ENCODE measurements at regions not wholly inside any gene's neighbourhood (a gene's known extent, or its start where the extent isn't known, plus 50 kb on each side); places are given as distances from the start of the nearest gene placed in this dataset.

DNA sequence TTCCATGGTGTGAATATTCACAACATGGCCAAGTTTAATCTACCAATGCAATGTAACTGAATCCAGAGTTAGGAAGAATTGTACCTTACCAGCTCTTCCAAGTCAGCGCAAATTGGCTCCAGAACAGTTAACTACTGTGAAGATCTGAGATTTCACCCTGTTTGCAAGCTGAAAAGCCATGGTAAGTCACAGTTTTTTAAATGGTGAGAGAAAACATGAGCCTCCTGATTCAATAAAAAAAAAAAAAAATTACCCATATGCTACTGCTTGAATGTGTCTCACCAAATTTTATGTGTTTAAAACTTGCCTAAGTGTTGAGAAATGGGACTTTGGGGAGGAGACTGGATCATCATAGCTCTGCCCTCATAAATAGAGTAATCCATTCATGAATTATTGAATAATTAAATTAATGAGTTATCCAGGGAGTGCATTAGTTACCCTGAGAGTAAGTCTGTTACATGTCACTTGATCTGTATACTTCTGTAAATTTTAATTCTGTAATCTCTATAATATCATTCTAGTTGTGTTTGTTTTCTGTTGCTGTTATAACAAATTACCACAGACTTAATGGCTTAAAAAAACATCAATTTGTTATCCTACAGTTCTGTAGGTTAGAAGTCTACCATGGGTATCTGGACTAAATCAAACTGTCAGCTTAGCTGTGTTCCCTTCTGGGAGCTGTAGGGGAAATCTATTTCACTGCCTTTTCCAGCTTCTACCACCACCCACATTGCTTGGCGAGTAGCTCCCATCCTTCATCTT lies 1355.9 kb downstream of the GRIK2 start:
- TF ChIP-seq GATA3 (IDR thresholded peaks at IDR 0.05; ENCODE audit: low read depth, low read length) (no peak), GATA2 (IDR thresholded peaks at IDR 0.05; ENCODE audit: low read depth, low read length) (0 out of 2 replicates have a peak, but pooled peaks have one; percentile 21)

GRCh38 chr6:102746941-102747340 lies 1353.4 kb downstream of the GRIK2 start:
- TF ChIP-seq GATA2 (IDR thresholded peaks at IDR 0.05; ENCODE audit: low read depth, low read length): no peak

GRCh38 chr6:102742754-102743356 lies 1349.3 kb downstream of the GRIK2 start:
- TF ChIP-seq GATA2 (IDR thresholded peaks at IDR 0.05; ENCODE audit: low read depth, low read length) (no peak), GATA3 (IDR thresholded peaks at IDR 0.05; ENCODE audit: low read depth, low read length) (no peak)

GRCh38 chr6:102742028-102742427 lies 1348.5 kb downstream of the GRIK2 start:
- TF ChIP-seq GATA2 (IDR thresholded peaks at IDR 0.05; ENCODE audit: low read depth, low read length) (no peak), GATA3 (IDR thresholded peaks at IDR 0.05; ENCODE audit: low read depth, low read length) (no peak)

DNA sequence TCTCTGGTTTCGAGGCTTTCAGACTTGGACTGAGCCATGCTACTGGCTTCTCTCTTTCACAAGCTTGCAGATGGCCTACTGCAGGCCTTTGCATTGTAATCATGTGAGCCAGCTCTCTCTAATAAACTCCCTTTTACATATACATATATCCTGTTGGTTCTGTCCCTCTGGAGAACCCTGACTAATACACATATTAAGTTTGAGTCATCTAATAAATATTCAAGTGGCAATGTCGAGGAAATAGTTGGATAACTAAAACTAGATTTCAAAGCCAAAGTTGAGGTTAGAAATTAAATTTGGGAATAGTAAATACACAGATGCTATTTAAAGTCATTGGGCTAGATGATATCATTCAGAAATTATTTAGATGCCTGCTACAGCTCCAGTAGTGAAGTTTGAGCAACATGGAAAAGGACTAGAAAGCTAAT lies 1343.4 kb downstream of the GRIK2 start:
- no peak for TF ChIP-seq GATA3 (IDR thresholded peaks at IDR 0.05; ENCODE audit: low read depth, low read length)
- TF ChIP-seq GATA2 (IDR thresholded peaks at IDR 0.05; ENCODE audit: low read depth, low read length): no peak

DNA sequence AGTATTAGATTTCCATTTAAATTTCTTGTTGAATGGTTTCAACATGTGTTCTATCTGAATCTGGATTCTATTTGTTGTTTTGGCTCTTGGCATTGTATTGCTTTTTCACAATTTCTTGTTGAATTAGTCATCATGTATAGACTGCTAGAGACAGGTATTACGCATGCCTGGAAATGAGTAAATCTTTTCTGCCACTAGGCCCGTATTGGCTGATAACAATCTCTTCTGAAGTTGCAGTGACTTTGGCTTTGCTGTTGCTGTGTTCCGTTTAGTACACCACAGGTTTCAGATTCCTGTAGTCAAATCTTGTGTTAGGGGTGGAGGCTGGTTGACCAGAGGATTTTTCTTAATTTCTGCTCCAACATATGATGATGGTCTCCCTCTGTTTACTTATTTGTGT lies 1339.4 kb downstream of the GRIK2 start:
- TF ChIP-seq GATA3 (IDR thresholded peaks at IDR 0.05; ENCODE audit: low read depth, low read length) (no peak), GATA2 (IDR thresholded peaks at IDR 0.05; ENCODE audit: low read depth, low read length) (peak; percentile 51; the same call in 1 of the 2 replicates)

DNA sequence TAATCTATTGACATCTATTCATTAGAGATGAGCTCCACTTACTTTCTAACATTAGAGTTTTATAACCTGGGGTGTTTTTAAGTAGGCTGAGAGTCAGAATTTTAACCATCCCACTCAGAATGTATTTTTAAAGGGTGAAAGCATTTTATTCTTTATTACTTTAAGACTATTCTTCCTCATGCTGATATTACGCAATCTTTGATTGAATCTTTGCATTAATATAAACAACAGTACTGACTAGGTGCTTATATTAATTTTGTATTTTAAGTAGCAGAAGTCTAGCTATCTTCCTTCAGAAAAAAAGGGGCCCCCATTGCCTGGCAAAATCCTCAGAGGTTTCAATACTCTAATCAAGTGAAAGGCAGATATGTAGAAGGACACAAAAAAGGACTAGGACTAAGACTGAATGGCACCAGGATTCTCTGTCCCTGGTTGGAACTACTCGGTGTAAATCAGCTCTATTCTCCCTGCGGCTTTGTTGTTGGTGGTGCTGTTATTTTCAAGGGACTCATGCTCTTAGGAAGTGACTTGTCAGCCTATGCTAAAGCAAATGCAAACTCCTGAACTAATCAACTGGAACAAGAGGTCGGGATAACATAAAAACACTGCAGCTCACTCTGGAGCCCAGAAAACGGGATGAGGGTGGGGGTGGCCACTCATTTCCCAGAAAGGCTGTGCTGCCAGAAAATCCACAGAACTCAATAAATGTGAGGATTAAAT lies 1324.4 kb downstream of the GRIK2 start:
- TF ChIP-seq GATA2 (IDR thresholded peaks at IDR 0.05; ENCODE audit: low read depth, low read length): no peak
- no peak for TF ChIP-seq GATA3 (IDR thresholded peaks at IDR 0.05; ENCODE audit: low read depth, low read length)

DNA sequence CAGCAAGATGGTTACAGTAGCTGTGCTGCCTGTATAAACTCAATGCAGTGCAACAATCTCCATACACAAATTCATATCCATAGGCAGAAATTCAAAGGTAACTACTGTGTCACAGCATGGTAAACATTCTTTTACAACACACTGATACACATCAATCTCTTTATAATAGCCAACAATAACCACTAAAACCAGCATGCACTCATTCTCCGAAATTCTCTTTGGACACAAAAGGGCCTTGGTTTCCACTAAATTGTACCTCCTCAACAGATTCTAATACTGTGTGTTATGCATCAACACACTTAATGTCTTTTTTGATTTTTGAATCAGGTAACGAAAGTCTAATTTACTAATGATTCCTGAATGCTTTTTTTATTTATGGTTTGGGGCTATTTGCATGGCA lies 1323.7 kb downstream of the GRIK2 start:
- TF ChIP-seq GATA2 (IDR thresholded peaks at IDR 0.05; ENCODE audit: low read depth, low read length): no peak
- TF ChIP-seq GATA3 (IDR thresholded peaks at IDR 0.05; ENCODE audit: low read depth, low read length): no peak

DNA sequence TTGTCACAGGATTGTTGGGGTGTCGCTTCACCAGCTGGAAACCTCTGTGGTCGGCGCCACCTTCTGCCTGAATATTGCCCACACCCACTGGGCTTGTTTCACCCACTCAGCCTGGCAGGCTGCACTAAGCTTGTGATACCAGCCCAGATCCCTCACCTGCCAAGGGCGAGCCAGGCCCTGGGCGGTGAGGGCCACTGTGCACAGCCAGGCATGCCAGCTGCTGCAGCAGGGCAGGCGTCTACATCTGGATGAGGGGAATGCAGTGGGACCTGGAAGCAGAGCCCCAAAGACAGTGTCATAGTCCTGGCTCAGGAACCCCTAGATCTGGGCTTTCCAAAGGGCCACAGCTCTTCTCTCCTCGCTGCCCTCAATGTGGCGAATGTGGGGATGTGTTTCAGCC lies 1307.5 kb downstream of the GRIK2 start:
- no peak for TF ChIP-seq GATA2 (IDR thresholded peaks at IDR 0.05; ENCODE audit: low read depth, low read length)
- no peak for TF ChIP-seq GATA3 (IDR thresholded peaks at IDR 0.05; ENCODE audit: low read depth, low read length)

DNA sequence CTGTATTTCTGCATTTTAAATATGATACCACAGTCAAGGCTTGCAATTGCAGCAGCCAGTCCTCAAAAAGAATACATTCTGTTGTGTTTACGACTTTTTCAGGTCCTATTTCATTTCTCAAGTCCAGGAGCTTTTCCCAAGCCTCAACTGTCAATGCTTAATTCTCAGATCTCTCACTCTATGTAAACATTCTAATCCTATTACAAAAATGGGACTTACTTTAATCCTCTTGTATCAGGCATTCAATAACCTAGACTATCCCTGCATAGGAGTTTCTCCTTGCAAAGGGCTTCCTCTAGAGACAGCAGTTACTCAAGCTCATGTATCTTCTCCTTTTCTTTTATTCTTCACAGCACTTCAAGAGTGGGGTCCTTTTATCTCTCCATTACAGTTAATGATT lies 1293.0 kb downstream of the GRIK2 start:
- TF ChIP-seq GATA2 (IDR thresholded peaks at IDR 0.05; ENCODE audit: low read depth, low read length) (no peak), GATA3 (IDR thresholded peaks at IDR 0.05; ENCODE audit: low read depth, low read length) (no peak)

GRCh38 chr6:102680413-102680812 lies 1286.9 kb downstream of the GRIK2 start:
- TF ChIP-seq GATA2 (IDR thresholded peaks at IDR 0.05; ENCODE audit: low read depth, low read length) (no peak), GATA3 (IDR thresholded peaks at IDR 0.05; ENCODE audit: low read depth, low read length) (no peak; the same call in 1 of the 2 replicates)

DNA sequence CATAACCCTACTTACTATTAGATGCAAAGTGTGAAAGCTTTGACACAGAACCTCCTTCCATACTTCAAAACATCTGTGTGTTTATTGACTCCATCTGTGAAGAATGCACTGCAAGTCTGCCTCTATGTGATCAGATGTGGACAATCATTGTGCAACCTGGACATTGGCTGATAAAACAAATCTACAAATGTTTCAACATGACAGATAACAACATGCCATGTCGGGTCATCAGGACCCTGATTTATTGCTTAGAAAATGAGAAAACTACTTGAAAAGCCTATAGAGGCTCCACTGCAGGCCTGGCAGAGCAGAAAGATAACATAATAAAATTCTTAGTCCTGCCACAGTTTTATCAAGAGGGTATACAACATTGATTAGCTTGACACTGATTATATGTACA lies 1286.4 kb downstream of the GRIK2 start:
- TF ChIP-seq GATA3 (IDR thresholded peaks at IDR 0.05; ENCODE audit: low read depth, low read length): no peak; the same call in 1 of the 2 replicates
- peak; percentile 88 for TF ChIP-seq GATA2 (IDR thresholded peaks at IDR 0.05; ENCODE audit: low read depth, low read length)

DNA sequence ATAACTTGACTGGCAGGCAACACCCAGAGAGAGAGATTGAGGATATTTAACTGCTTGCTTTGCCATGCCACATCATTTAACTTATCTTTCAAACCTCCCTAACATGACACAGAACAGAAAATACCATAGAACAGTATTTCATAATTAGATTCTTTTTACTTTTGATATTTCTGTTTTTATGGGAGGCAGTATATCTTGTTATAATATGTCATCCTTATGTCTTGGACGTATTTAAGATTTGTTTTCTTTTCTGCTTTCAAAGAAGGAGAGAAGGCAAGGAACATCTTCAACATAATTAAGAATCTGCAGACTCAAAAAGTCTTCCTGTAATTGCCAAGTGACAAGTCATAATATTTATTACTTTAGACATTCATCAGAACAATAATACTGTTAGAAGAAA lies 1283.7 kb downstream of the GRIK2 start:
- TF ChIP-seq GATA3 (IDR thresholded peaks at IDR 0.05; ENCODE audit: low read depth, low read length) (no peak), GATA2 (IDR thresholded peaks at IDR 0.05; ENCODE audit: low read depth, low read length) (no peak)

DNA sequence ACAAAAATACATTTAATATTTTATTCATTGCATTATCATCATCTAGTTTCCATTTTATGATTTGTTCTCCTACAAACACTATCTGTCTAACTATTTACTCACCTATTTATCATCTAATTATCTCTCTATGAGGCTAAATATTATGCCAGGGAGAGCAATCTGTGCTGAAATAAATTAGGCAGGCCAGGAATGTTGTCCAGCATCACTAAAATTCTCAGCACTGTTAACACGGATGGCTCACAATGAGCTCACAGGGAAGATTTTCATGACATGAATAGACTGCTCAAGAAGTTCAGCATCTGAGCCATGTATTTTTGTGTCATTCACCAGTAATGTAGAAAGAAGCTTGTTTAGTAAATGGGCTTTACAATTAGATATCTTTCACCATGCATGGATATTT lies 1277.2 kb downstream of the GRIK2 start:
- no peak for TF ChIP-seq GATA2 (IDR thresholded peaks at IDR 0.05; ENCODE audit: low read depth, low read length)
- no peak for TF ChIP-seq GATA3 (IDR thresholded peaks at IDR 0.05; ENCODE audit: low read depth, low read length)

- TF ChIP-seq GATA2 (IDR thresholded peaks at IDR 0.05; ENCODE audit: low read depth, low read length) (no peak), GATA3 (IDR thresholded peaks at IDR 0.05; ENCODE audit: low read depth, low read length) (no peak)
Measured at GRCh38 chr6:102662851-102663250, 1269.3 kb downstream of the GRIK2 start.

Measured in SH-SY5Y (cell line).